HEK293 (cell line): ENCODE measurements at regions not wholly inside any gene's neighbourhood (a gene's known extent, or its start where the extent isn't known, plus 50 kb on each side); places are given as distances from the start of the nearest gene placed in this dataset.
"Not testable (repeated sequence)": the region's sequence is repeated elsewhere in the genome, so short reads cannot be mapped to it uniquely, and the experiment has no call there.

Source experiments
- CTCF ChIA-PET: fragments of 350-600 bp; formaldehyde crosslinking; extraction: SDS; loops from one replicate; lab custom pipeline; 2021; ENCODE audit warnings: antibody characterized with exemption; lab: Yijun Ruan, JAX
- POLR2A ChIA-PET: fragments of 300-600 bp; formaldehyde crosslinking; extraction: SDS; loops from one replicate; lab custom pipeline; 2020; ENCODE audit warnings: antibody characterized with exemption, inconsistent platforms; lab: Yijun Ruan, JAX
- H3K27ac ChIP-seq: fragments of 200-500 bp; sonication (Bioruptor generic); 2 replicates; pipeline ENCODE4 v1.5.1; 2014; ENCODE audit warnings: low read depth, low read length, control low read depth, inconsistent platforms; ENCODE audit errors: extremely low read depth
- H3K36me3 ChIP-seq, 2 experiments: fragments of 200-500 bp in 1 of 2; sonication (Bioruptor generic) in 1 of 2; 1 replicate in 1 of 2; 2 replicates in 1 of 2; pipeline ENCODE4 v1.5.1; 2014 to 2017; ENCODE audit warnings: inconsistent platforms in 2 of 2, low read length in 2 of 2; ENCODE audit not compliant: control insufficient read depth in 2 of 2, insufficient read depth in 1 of 2
- H3K4me1 ChIP-seq: fragments of 200-500 bp; sonication (Bioruptor generic); 2 replicates; pipeline ENCODE4 v1.5.1; 2014; ENCODE audit warnings: mild to moderate bottlenecking, low read length, inconsistent platforms; ENCODE audit not compliant: control insufficient read depth, insufficient read depth
- H3K4me3 ChIP-seq: 2 replicates; pipeline ENCODE4 v1.5.1; 2011; ENCODE audit warnings: low read depth, mild to moderate bottlenecking, control low read depth, low read length, moderate library complexity
- H3K9me3 ChIP-seq: fragments of 200-500 bp; sonication (Bioruptor generic); 2 replicates; pipeline ENCODE4 v1.5.1; 2014; ENCODE audit warnings: low read depth, low read length, inconsistent platforms; ENCODE audit not compliant: control insufficient read depth, insufficient read depth
- ATF2 ChIP-seq: fragments of 450-650 bp; formaldehyde crosslinking; IDR thresholded peaks from 2 replicates; pipeline ENCODE4 v1.5.1; 2016; ENCODE audit warnings: missing biosample characterization, missing genetic modification characterization, low read depth
- SETDB1 ChIP-seq: IDR thresholded peaks from one replicate; pipeline ENCODE4 v1.6.1; 2017; ENCODE audit warnings: mild to moderate bottlenecking, low read length, moderate library complexity, mixed read lengths; ENCODE audit not compliant: insufficient read length
- ZBTB17 ChIP-seq: fragments of 450-650 bp; formaldehyde crosslinking; IDR thresholded peaks from 2 replicates; pipeline ENCODE4 v1.5.1; 2016; ENCODE audit warnings: missing biosample characterization, missing genetic modification characterization
- ZNF121 ChIP-seq: fragments of 450-650 bp; formaldehyde crosslinking; IDR thresholded peaks from 2 replicates; pipeline ENCODE4 v1.5.1; 2016; ENCODE audit warnings: missing biosample characterization, missing genetic modification characterization
- ZNF157 ChIP-seq: fragments of 450-650 bp; formaldehyde crosslinking; IDR thresholded peaks from 2 replicates; pipeline ENCODE4 v1.5.1; 2016; ENCODE audit warnings: missing biosample characterization, missing genetic modification characterization
- ZNF24 ChIP-seq: fragments of 450-650 bp; formaldehyde crosslinking; IDR thresholded peaks from 2 replicates; pipeline ENCODE4 v1.5.1; 2016; ENCODE audit warnings: missing biosample characterization, missing genetic modification characterization
- ZNF350 ChIP-seq: fragments of 450-650 bp; formaldehyde crosslinking; IDR thresholded peaks from 2 replicates; pipeline ENCODE4 v1.5.0; 2017; ENCODE audit warnings: missing biosample characterization, mild to moderate bottlenecking, missing genetic modification characterization
- TF ChIP-seq, protein P1 (sequence below): fragments of 450-650 bp; formaldehyde crosslinking; IDR thresholded peaks from 2 replicates; pipeline ENCODE4 v1.5.1; 2017; ENCODE audit warnings: missing biosample characterization, missing genetic modification characterization

- Histone ChIP-seq H3K4me1 (no peaks in the 10 kb centered on the region), H3K9me3 (no peaks in the 10 kb centered on the region), H3K4me3 (no peak overlapping the region), H3K27ac (no peak overlapping the region)
- no peak for TF ChIP-seq ZNF121 (tag by site-specific recombination)
- TF ChIP-seq ZBTB17, result peak; percentile 52; the same call in 1 of the 2 replicates
- TF ChIP-seq ZNF24, result no peak
- TF ChIP-seq ATF2 (tag by site-specific recombination), result peak; percentile 62
- TF ChIP-seq ZNF350 (tag by site-specific recombination), result no peak
- TF ChIP-seq, protein P1, sequence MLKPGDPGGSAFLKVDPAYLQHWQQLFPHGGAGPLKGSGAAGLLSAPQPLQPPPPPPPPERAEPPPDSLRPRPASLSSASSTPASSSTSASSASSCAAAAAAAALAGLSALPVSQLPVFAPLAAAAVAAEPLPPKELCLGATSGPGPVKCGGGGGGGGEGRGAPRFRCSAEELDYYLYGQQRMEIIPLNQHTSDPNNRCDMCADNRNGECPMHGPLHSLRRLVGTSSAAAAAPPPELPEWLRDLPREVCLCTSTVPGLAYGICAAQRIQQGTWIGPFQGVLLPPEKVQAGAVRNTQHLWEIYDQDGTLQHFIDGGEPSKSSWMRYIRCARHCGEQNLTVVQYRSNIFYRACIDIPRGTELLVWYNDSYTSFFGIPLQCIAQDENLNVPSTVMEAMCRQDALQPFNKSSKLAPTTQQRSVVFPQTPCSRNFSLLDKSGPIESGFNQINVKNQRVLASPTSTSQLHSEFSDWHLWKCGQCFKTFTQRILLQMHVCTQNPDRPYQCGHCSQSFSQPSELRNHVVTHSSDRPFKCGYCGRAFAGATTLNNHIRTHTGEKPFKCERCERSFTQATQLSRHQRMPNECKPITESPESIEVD (tag by site-specific recombination), result 0 out of 2 replicates have a peak, but pooled peaks have one; percentile 26
- TF ChIP-seq ZNF157 (tag by site-specific recombination), result no peak
- TF ChIP-seq, all 188 proteins: peak for 3
- ChIA-PET POLR2A (no interaction called here), CTCF (interaction anchor here (0.7 kb wide), 1 partner anchor 819 kb away, joined by 3 read pairs; no protein-coding TSS in a partner anchor)
- H3K36me3 ChIP-seq, result no peaks in the 10 kb centered on the region
These were observed 336.8 kb downstream of the RFPL4B start for GRCh38 chr6:112683926-112684325.

- H3K36me3 ChIP-seq, H3K4me3 ChIP-seq, H3K4me1 ChIP-seq, H3K9me3 ChIP-seq, H3K27ac ChIP-seq, POLR2A ChIA-PET: not testable (repeated sequence)
- CTCF ChIA-PET, result interaction anchor here (0.5 to 0.6 kb wide), 2 partner anchors 44 to 150 kb away, joined by 3 read pairs; no protein-coding TSS in a partner anchor
These were observed 338.5 kb downstream of the RFPL4B start for GRCh38 chr6:112685521-112686220.

GRCh38 chr6:112688487-112689165 lies 341.5 kb downstream of the RFPL4B start:
- H3K4me1 ChIP-seq, H3K27ac ChIP-seq, POLR2A ChIA-PET, H3K4me3 ChIP-seq, H3K9me3 ChIP-seq, H3K36me3 ChIP-seq: not testable (repeated sequence)
- CTCF ChIA-PET, result interaction anchor here (0.6 kb wide), 1 partner anchor 258 kb away, joined by 3 read pairs; no protein-coding TSS in a partner anchor
- peak; percentile 77 for TF ChIP-seq SETDB1

DNA sequence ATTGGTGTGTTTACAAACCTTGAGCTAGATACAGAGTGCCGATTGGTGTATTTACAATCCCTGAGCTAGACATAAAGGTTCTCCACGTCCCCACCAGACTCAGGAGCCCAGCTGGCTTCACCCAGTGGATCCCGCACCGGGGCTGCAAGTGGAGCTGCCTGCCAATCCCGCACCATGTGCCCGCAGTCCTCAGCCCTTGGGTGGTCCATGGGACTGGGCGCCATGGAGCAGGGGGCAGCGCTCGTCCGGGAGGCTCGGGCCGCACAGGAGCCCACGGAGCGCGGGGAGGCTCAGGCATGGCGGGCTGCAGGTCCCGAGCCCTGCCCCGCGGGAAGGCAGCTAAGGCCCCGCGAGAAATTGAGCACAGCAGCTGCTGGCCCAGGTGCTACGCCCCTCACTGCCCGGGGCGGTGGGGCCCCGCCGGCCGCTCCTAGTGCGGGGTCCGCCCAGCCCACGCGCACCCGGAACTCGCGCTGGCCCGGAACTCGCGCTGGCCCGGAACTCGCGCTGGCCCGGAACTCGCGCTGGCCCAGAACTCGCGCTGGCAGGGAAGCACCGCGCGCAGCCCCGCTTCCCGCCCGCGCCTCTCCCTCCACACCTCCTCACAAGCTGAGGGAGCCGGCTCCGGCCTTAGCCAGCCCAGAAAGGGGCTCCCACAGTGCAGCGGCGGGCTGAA lies 342.2 kb downstream of the RFPL4B start:
- POLR2A ChIA-PET, H3K27ac ChIP-seq, CTCF ChIA-PET, H3K36me3 ChIP-seq, H3K4me3 ChIP-seq, H3K9me3 ChIP-seq, H3K4me1 ChIP-seq: not testable (repeated sequence)
- TF ChIP-seq SETDB1, result peak; percentile 74
